Fibroblast of peridontal ligament (primary cell): ENCODE measurements at regions not wholly inside any gene's neighbourhood (a gene's known extent, or its start where the extent isn't known, plus 50 kb on each side); places are given as distances from the start of the nearest gene placed in this dataset.

Experiments used
- DNase-seq: peaks from one replicate; pipeline ENCODE4 v3.0.0-alpha.2; 2010; ENCODE audit errors: extremely low read depth

DNA sequence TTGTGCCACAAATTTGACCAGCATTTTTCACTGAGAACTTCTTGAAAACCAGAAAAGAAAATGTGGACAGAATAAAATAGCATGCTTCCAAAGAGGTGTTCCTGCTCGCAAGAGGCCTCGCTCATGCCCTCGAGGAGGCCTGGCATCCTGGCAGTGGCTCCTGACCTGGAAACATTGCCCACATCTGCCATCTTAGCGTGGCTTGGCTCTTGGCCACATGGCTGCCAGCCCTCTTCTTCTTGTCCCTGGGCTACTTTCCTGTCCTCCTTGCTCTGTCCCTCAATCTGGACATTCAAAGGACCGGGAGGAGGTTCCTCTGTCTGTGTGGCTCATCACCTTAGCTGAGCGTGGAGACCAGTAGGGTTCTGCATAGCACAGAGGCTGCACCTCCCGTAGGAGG is 131.6 kb upstream of the TMEM72 start:
- no peak for DNase-seq

DNA sequence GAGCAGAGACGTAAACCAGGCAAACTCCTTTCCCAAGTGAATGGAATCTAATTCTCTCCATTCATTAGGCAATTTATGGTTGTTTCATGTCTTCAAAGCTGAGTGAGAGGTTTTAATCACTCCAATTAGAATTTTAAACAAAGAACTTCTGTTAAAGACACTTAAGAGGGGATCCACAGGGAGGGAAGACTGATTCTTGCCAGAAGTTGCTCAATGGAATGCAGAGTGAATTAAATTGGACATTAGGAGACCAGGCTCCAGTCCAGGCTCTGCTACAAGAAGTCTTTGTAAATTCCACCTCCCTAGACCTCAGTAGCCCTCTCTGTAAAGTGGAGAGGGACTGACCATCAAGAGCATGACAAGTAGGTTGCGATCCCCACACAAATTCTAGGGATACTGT is 130.7 kb upstream of the TMEM72 start:
- peak; percentile 44 for DNase-seq

DNA sequence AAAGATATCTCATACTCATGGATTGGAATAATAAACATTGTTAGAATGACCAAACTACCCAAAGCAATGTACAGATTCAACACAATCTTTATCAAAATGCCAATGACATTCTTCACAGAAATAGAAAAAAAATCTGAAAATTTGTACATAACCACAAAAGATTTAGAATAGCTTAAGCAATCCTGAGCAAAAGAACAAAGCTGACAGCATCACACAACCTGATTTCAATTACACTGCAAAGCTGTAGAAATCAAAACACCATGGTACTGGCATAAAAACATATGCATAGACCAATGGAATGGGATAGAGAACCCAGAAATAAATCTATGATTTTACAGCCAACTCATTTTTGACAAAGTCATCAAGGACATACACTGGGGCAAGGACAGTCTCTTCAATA is 130.0 kb upstream of the TMEM72 start:
- peak; percentile 60 for DNase-seq

DNA sequence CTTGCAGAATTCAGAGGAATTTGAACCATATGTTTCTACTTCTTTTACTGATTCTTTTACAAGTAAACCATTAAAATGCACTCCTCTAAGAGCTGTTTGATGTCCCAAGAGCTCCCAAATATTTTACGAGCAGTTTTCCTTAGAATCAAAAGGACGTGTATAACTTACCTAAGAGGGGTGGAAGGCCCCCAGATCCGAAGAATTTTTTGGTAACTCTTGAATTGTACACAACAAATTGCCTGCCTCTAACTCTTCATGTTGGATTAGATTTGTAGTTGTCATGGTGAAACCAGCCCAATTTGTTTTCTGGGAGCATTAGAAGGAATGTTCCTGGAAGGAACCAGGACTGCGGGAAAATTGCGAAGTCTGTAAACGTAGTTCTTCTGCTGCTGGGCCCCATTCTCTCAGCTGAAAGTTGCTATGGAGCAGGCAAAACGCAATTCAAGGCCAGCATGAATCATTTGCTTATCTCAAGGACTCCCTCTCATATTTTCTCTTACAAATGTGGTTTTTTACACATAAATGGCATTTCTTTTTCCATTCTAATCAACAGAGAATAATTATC is 124.8 kb upstream of the TMEM72 start:
- DNase-seq: peak; percentile 87

DNA sequence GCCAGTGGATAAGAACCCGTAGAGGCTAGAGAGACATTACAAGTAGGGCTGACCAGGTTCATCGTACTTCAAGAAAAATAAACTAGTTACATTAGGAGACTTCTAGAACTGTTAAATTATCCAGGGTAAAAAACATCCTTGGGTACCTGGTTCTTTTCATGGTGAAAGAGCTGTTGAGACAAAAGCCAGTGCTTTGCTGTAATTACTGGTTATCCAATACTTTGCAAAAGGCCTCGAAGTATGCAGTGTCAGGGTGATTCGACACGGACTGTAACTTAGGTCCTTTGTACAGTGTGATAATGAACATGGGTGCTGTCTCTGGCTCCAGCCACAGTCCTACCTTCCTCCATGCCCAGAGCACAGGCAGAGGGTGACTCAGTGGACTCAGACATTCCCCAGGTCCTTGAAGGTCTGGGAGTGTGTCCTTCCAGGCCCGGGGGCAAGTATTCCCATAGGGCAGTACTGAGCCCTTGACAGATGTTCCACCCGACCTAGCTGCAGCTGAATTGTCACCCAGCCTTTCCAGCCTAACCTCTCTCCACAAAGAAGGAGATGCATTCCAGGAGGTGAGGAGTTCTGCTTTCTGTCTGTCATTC is 123.6 kb upstream of the TMEM72 start:
- DNase-seq: no peak

DNA sequence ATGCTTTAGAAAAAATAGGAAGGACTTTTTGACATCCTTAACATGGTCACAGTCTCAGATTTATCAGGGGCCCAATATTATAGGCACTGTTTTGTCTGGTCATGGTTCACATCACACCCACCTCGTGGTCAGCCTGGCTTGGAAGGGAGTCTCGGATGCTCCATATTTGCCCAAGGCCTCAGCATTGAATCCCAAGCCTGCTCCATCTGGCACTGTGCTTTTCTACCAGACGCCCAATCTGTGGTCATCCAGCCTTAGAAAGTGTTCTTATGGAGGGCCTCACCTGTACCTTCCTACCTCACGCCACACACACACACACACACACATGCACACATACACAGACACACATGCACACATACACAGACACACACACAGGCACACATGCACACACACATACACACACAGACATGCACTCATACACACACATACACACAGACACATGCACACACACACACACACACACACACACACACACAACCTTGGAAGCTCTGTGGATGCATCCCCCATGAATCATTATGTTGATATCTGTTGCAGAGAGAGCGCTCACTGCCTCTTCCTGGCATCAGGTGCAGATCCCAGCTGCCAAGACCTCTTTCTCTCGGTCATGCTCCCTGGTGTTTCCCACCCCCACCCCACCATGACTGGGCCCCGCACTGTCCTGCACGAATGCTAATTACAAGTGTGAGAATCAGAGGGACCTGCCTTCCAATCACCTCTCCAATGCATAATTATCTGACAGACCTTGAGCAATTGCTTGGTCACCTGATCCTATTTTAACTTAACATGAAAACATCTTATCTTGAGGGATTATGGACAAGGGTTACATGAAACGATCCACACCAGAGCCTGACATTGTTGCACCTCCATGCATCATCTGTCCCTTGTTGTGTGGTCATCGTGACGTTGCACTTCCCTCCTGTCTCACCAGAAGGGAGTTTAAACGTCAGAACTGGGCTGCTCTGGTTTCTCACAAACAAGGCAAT is 122.7 kb upstream of the TMEM72 start:
- DNase-seq: no peak

DNA sequence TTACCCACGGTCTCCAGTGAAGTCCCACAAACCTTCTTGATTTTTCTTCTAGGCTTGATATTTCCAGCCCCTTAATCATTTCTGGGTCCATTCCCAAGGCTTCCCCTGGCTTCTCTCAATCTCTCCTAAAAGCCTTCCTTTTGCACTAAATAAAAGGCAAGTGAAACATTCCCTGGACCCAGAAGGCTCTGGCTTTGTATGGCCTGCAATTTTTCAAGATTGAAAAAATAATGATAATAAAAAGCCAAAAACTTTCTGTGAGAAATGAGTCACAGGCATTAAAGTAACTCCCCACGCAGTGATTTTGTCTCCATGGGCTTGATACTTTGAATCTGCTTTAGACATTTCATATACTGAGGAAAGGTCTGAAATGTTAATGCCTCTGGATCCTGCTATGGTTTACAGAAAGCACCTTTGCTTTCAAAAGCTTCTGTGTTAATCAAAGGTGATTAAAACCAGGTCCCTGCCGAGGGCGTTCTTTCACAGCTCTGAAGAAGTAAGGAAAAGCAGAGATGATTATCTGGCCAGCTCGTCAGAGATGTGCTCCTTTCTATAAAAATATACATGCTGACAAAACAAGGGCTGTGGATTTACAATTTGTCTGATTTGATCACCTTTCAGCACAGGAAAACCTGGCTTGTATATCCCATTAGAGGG is 118.9 kb upstream of the TMEM72 start:
- DNase-seq: no peak

DNA sequence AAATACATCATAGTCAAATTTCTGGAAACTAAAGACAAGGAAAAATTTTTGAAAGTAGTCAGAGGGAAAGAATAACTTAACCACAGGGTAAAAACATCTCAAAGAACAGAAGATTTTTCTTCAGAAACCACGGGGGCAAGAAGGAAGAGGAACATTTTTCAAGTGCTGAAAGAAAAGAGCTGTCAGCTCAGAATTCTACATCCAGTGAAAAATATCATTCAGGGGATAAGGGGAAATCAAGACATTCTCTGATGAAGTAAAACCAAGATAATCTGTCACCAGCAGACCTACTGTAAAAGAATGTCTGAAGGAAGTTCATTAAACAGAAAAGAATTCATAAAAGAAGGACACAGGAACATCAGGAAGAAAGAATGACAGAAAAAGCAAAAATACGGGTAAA is 111.2 kb upstream of the TMEM72 start:
- no peak for DNase-seq

DNA sequence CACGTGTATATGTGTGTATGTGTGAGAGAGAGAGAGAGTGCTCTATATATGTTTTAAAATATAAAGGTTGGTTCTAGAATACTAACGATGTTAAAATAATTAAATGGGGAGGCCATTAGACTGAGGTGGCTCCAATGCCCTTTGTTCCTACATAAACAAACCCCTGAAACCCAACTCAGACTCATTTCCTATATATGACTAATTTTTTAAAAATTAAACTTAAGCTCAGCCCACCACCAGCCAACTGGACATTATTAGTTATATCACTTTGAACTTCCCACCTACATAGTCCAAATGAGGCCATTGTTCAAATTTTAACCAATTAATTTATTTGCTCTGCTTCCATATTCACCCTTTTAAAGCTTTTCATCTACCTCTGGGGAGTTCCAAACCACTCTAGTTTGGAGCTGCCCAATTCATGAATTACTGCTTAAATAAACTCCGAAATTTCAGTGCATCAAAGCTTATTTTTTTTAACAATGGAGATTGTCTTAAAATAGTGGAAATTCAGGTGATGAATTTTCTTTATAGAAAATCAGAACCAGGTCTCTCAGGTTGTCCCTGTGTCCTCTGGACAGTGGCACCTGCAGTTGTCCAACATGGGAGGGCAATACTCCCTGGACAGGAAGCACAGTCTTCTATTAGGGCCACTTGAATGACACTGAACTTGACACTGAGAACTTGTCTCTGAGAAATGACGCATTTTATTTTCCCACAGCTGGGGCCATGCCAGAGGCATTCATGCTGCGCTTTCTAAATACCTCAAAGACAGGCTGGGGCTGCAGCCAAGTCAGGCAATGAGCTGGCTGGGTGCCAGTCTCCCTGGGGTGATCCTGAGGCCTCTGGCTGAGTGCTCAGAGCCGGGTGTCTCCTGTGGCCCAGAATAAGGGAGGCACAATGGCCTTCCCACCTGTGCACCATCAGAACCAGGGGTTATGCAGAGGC is 109.5 kb upstream of the TMEM72 start:
- peak; percentile 92 for DNase-seq

DNA sequence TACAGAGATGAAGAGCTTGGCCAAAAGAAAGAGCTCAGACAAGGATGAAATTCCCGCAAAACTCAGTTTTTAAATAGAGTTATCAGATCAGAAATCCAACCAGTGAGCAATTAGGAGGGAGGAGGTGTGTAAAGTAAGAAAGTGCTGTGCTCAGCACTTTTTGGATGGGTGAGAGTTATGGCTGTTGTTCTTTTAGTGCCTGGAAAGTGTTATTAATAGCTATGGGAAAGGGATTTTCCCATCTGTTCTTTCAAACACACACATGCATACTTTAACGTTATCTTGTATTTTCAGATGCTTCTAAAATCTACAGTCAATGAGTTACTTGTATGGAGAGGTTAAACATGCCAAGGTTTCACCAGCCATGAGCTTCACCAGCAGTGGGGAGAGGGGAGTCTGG is 107.3 kb upstream of the TMEM72 start:
- DNase-seq: no peak

DNA sequence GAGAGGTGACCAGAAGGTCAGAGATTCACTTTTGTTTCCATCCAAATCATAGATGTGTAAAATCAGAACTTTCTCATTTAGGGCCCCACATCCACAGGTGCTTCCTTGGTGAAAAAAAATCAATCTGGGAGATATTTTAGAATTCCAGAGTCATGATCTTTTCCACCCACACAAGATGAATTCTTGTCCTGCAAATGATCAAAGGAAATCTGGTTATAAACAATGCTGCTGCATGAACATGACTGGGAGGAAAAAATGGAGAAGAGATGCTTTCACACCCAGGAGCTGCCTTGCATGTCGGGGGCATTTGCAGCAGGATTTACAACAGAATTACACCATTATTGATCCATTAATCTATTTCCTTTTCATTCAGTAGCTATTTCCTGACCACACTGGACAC is 106.5 kb upstream of the TMEM72 start:
- no peak for DNase-seq

DNA sequence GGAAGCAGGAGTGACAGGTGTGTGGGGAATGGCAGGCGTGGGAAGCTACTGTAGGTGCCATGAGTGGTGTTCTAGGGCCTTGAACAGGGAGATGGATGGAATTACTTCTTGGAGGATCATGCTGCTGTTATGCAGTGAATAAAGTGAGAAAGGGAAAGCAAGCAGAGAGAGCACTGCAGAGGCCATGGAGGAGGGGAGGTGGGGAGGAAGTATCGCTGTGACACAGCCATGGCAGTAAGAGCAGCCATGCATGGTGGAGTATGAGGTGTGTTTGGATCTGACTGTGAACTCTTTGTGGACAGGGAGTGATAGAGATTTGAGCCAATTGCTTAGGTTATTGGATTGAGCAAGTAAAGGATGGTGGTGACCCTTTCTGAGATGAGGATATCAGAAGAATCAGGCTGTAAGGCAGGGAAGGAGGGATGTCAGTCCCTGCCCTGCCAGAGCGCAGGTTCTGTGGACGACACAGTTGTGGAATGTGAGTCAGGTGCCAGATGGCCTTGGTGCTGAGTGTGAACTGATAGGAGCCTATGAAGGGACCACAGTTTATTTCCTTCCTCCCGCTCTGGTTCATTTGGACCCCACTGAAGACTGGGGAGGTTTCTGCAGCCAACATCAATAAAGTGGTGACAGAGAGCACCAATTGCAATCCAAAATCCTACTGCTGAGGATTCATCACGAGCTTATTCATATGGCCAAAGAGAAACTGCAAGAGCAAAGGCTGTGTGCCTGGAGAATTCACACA is 105.5 kb upstream of the TMEM72 start:
- no peak for DNase-seq

DNA sequence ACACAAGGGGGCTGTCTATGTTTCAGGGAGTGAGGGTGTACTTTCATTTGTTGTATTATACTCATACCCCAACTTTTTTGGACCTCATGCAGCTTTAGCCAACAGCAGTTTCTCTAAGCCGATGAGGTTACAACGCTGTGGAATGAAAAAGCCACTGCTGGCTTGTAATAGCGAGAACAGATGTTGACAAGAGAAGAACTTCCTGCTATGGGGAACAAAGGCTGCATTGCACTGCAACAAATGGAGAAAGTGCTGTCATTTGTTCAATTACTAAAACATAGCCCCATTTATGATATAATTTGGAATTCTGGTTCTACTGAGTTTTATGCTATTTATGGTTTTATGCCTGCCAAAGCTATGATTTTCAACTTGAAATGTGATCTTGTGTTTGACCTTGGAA is 104.2 kb upstream of the TMEM72 start:
- peak; percentile 65 for DNase-seq

DNA sequence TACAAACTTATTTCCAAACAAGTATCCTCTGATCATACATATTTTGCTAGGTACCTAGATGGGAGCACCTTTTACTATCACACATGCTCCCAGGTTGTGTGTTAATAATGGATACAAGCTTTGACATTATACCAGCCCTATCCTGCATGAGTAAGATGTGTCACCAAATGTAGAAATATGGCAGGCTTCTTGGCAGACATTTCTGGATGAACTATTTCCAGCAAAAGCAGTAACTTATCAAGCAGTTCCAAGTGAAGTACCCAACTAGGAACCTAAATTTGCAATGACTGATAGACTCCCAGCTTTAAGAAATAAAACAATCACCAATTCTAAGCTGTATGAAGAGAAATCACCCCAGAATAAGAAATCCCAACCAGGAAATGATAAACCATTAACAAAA is 103.7 kb upstream of the TMEM72 start:
- DNase-seq: peak; percentile 37

DNA sequence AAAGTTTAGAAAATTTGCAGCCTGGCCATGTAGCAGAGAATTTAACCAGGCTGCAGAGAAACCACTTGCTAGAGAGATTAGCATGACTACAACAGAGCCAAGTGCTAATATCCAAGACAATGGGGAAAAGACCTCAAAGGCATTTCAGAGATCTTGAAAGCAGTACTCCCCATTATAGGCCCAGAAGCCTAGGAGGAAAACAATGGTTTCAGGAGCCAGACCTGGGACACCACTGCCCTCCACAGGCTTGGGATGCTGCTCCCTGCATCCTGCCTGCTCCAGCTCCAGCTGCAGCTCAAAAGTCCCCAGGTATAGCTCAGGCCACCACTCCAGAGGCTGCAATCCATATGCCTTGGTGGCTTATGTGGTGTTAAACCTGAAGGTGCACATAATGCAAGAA is 101.5 kb upstream of the TMEM72 start:
- peak; percentile 51 for DNase-seq

DNA sequence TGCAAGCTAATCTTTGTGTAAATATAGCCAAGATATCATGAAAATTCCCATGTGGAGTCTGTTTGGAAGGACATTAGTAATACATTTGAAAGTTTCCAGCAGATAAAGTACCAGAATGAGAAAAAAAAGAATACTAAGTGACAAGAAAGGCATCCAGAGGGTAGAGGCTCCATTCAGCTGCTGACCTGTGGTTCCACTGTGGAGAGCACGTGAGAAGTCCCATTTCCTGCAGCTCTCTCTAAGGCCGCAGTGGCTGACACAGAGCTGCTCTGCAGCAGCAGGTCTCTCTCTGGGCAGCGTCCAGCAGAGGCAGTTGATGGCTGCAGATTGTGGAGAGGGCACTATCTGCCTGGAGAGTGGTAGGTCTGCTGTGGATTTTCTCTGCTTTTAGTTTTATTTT is 100.1 kb upstream of the TMEM72 start:
- DNase-seq: no peak

DNA sequence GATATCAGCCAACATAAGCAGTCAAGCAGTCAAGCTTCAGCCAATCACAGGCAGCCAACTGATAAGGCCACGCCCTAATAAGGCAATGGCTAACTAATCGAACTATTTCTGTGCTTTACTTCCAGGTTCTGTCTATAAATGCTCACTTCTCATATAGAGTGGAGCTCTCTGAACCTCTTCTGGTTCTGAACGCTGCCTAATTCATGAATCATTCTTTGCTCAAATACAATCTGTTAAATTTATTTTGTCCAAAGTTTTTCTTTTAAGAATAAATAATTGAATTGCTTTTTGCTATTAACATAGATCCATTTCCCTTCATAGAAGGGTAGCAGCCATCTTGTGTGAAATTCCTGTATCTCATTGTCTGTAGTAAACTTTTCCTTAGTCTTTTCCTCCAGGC is 97.9 kb upstream of the TMEM72 start:
- no peak for DNase-seq

DNA sequence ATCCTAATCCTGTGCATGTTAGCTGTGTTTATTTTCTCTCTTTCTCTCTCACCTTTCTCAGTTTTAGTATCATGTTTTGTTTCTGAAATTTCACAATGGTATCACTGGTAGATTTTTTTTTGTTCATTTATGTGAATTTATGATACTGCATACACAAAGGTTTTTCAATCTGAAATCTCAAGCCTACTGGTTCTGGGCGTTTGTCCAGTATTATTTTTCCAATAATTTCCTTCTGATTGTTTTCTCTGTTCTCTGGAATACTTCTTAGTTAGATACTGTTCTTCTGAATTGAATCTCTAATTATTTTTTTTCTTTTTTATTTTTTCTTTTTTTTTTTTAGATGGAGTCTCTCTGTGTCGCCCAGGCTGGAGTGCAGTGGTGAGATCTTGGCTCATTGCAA is 96.2 kb upstream of the TMEM72 start:
- DNase-seq: no peak

DNA sequence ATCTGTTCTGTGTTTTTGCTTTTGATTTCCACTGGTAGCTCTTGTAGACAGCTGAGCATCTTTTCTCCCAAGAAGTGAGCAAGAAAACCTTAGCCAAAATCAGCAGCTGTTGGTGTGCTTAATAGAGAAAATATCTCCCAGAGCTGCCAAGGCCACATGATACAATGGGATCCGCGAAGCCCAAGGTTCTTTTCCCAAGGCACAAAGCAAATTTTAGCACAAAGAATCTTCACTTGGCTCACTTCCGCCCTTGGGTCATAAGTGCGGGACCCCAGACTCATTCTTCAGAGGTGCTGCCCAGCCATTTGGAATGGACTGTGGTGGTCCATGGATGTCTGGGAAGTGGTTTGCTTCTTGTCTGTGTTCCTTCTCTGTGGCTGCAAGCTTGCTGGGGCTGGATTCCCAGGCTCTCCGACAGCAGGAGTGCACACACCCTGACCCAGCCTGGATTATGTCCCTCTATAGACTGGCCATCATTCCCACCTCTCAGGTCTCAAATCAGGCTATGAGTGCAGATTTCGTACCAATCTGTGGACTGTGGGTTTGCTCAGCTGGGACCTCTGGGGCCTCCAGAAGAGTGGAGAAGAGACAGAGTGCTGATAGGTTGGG is 93.0 kb upstream of the TMEM72 start:
- DNase-seq: no peak

DNA sequence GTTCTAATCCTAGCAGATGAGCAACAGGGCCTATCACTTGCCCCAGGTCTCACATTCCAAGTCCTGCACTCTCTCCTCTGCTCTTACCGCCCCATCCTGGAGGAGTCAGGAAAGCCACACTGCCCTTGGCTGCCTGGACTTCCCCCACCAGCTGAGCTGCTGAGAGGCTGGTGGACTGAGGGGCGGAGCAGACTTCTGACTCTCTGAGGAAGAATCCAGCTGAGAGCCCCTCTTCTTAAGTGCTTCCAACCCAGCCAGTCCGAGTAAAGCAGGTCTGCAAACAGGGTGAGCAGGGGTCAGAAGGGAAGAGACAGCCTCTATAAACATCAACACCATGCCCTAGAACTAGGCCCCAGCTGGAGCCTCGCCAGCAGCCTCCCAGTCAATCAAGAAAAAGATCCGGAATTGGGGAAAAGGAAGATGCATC is 92.4 kb upstream of the TMEM72 start:
- DNase-seq: no peak
